Neural crest cell (in vitro differentiated cells): ENCODE measurements at regions not wholly inside any gene's neighbourhood (a gene's known extent, or its start where the extent isn't known, plus 50 kb on each side); places are given as distances from the start of the nearest gene placed in this dataset.

ENCODE experiments used
- DNase-seq: peaks from one replicate; pipeline ENCODE4 v3.0.0; 2021; ENCODE audit warnings: low read depth, mixed read lengths, low spot score
- H3K27ac Mint-ChIP-seq: one replicate; pipeline ENCODE4 v1.8.0; 2021; ENCODE audit warnings: mild to moderate bottlenecking, mixed read lengths; ENCODE audit not compliant: unreplicated experiment
- H3K27me3 Mint-ChIP-seq: 2 replicates; pipeline ENCODE4 v1.8.0; 2021; ENCODE audit warnings: low read depth, mild to moderate bottlenecking, mixed read lengths
- H3K36me3 Mint-ChIP-seq: 2 replicates; pipeline ENCODE4 v1.8.0; 2021; ENCODE audit warnings: low read depth, mild to moderate bottlenecking, mixed read lengths
- H3K4me1 Mint-ChIP-seq: 2 replicates; pipeline ENCODE4 v1.8.0; 2021; ENCODE audit warnings: mixed read lengths
- H3K4me3 Mint-ChIP-seq: one replicate; pipeline ENCODE4 v1.8.0; 2021; ENCODE audit warnings: mild to moderate bottlenecking, mixed read lengths
- H3K9me3 Mint-ChIP-seq: 2 replicates; pipeline ENCODE4 v1.8.0; 2021; ENCODE audit warnings: mixed read lengths
- CTCF ChIP-seq: fragments of 200-600 bp; sonication (generic); conservative IDR thresholded peaks from 2 replicates; pipeline ENCODE4 v1.5.0; 2021; ENCODE audit warnings: antibody characterized with exemption, mild to moderate bottlenecking

- Mint-ChIP-seq H3K4me3 (no peak overlapping the region), H3K4me1 (no peaks in the 10 kb centered on the region), H3K27me3 (no peaks in the 10 kb centered on the region), H3K27ac (no peak overlapping the region), H3K36me3 (no peaks in the 10 kb centered on the region), H3K9me3 (no peaks in the 10 kb centered on the region)
- no peak for TF ChIP-seq CTCF
- DNase-seq = no peak
Measured at GRCh38 chr12:84692071-84692470, 220.5 kb downstream of the SLC6A15 start.

GRCh38 chr12:84691266-84691665 lies 221.3 kb downstream of the SLC6A15 start:
- H3K27me3 Mint-ChIP-seq = no peaks in the 10 kb centered on the region
- no peak overlapping the region for H3K4me3 Mint-ChIP-seq
- no peak for DNase-seq
- no peaks in the 10 kb centered on the region for H3K9me3 Mint-ChIP-seq
- H3K27ac Mint-ChIP-seq = no peak overlapping the region
- TF ChIP-seq CTCF = no peak
- H3K4me1 Mint-ChIP-seq = no peaks in the 10 kb centered on the region
- no peaks in the 10 kb centered on the region for H3K36me3 Mint-ChIP-seq

GRCh38 chr12:84689638-84690037 lies 223.0 kb downstream of the SLC6A15 start:
- Mint-ChIP-seq H3K4me3 (no peak overlapping the region), H3K9me3 (no peaks in the 10 kb centered on the region), H3K4me1 (no peaks in the 10 kb centered on the region), H3K36me3 (no peaks in the 10 kb centered on the region), H3K27me3 (no peaks in the 10 kb centered on the region), H3K27ac (no peak overlapping the region)
- no peak for DNase-seq
- TF ChIP-seq CTCF = no peak

GRCh38 chr12:84685379-84685778 lies 227.2 kb downstream of the SLC6A15 start:
- Mint-ChIP-seq H3K4me1 (no peaks in the 10 kb centered on the region), H3K9me3 (no peaks in the 10 kb centered on the region), H3K27ac (no peak overlapping the region), H3K36me3 (no peaks in the 10 kb centered on the region), H3K27me3 (no peaks in the 10 kb centered on the region), H3K4me3 (no peak overlapping the region)
- TF ChIP-seq CTCF = no peak
- no peak for DNase-seq

- H3K4me1 Mint-ChIP-seq = no peaks in the 10 kb centered on the region
- no peak for DNase-seq
- peaks cover 2% of the 10 kb centered on the region for H3K9me3 Mint-ChIP-seq
- TF ChIP-seq CTCF = no peak
- no peaks in the 10 kb centered on the region for H3K27me3 Mint-ChIP-seq
- no peaks in the 10 kb centered on the region for H3K36me3 Mint-ChIP-seq
- H3K4me3 Mint-ChIP-seq = no peak overlapping the region
- no peak overlapping the region for H3K27ac Mint-ChIP-seq
Measured at GRCh38 chr12:84676787-84677186, 235.8 kb downstream of the SLC6A15 start.

- H3K9me3 Mint-ChIP-seq = no peaks in the 10 kb centered on the region
- no peak for TF ChIP-seq CTCF
- no peak for DNase-seq
- H3K4me1 Mint-ChIP-seq = no peaks in the 10 kb centered on the region
- no peak overlapping the region for H3K27ac Mint-ChIP-seq
- H3K36me3 Mint-ChIP-seq = no peaks in the 10 kb centered on the region
- H3K4me3 Mint-ChIP-seq = no peak overlapping the region
- no peaks in the 10 kb centered on the region for H3K27me3 Mint-ChIP-seq
Measured at GRCh38 chr12:84661786-84662185, 250.8 kb downstream of the SLC6A15 start.
